ENCODE measurements at regions not wholly inside any gene's neighbourhood (a gene's known extent, or its start where the extent isn't known, plus 50 kb on each side); places are given as distances from the start of the nearest gene placed in this dataset.
A peak's percentile ranks its signal among the peaks of the same experiment; 100 is the strongest.

- peak in 1 of 2 donors; percentile 9 for TF ChIP-seq RAD21 (IDR thresholded peaks at IDR 0.05)
- TF ChIP-seq, protein P1, sequence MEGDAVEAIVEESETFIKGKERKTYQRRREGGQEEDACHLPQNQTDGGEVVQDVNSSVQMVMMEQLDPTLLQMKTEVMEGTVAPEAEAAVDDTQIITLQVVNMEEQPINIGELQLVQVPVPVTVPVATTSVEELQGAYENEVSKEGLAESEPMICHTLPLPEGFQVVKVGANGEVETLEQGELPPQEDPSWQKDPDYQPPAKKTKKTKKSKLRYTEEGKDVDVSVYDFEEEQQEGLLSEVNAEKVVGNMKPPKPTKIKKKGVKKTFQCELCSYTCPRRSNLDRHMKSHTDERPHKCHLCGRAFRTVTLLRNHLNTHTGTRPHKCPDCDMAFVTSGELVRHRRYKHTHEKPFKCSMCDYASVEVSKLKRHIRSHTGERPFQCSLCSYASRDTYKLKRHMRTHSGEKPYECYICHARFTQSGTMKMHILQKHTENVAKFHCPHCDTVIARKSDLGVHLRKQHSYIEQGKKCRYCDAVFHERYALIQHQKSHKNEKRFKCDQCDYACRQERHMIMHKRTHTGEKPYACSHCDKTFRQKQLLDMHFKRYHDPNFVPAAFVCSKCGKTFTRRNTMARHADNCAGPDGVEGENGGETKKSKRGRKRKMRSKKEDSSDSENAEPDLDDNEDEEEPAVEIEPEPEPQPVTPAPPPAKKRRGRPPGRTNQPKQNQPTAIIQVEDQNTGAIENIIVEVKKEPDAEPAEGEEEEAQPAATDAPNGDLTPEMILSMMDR (IDR thresholded peaks at IDR 0.05; ENCODE audit: low read depth, low read length, missing input control): no peak
- TF ChIP-seq, protein P2, sequence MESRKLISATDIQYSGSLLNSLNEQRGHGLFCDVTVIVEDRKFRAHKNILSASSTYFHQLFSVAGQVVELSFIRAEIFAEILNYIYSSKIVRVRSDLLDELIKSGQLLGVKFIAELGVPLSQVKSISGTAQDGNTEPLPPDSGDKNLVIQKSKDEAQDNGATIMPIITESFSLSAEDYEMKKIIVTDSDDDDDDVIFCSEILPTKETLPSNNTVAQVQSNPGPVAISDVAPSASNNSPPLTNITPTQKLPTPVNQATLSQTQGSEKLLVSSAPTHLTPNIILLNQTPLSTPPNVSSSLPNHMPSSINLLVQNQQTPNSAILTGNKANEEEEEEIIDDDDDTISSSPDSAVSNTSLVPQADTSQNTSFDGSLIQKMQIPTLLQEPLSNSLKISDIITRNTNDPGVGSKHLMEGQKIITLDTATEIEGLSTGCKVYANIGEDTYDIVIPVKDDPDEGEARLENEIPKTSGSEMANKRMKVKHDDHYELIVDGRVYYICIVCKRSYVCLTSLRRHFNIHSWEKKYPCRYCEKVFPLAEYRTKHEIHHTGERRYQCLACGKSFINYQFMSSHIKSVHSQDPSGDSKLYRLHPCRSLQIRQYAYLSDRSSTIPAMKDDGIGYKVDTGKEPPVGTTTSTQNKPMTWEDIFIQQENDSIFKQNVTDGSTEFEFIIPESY (IDR thresholded peaks at IDR 0.05): peak; percentile 27
Observed at GRCh38 chr12:13559318-13559978, 362.9 kb downstream of the EMP1 start (continued).

GRCh38 chr12:13552830-13553229, 356.3 kb downstream of the EMP1 start:
- Histone ChIP-seq H3K9me3 (ENCODE audit: control insufficient read depth in 4 of 4, low read length in 3 of 4) (no peaks in the 10 kb centered on the region), H3K36me3 (ENCODE audit: control insufficient read depth in 4 of 4, insufficient read depth in 3 of 4, low read depth in 1 of 4, low read length in 3 of 4) (no peaks in the 10 kb centered on the region), H3K9ac (ENCODE audit: low read depth in 1 of 2, low read length in 2 of 2) (no peak overlapping the region), H3K27me3 (ENCODE audit: control insufficient read depth in 4 of 4, insufficient read depth in 4 of 4, low read length in 3 of 4) (no peaks in the 10 kb centered on the region), H3K4me3 (ENCODE audit: low read depth in 1 of 3, low read length in 3 of 3) (no peak overlapping the region), H3K27ac (ENCODE audit: low read depth in 1 of 2, low read length in 2 of 2) (no peak overlapping the region), H3K4me1 (ENCODE audit: control insufficient read depth in 4 of 4, insufficient read depth in 4 of 4, low read length in 3 of 4) (no peaks in the 10 kb centered on the region)
- DNase-seq (ENCODE audit: low spot score): no peak
- WGBS: 85% methylated on average over 4 of the region's 4 CpGs
- TF ChIP-seq RAD21 (IDR thresholded peaks at IDR 0.05) (no peak), HNF4G (IDR thresholded peaks at IDR 0.05) (no peak), EGR1 (IDR thresholded peaks at IDR 0.05; ENCODE audit: low read depth in 2 of 2) (no peak), FOXA2 (IDR thresholded peaks at IDR 0.05) (no peak), GABPA (IDR thresholded peaks at IDR 0.05 in 1 of 2, conservative IDR thresholded peaks at IDR 0.05 in 1 of 2) (no peak), TAF1 (conservative IDR thresholded peaks at IDR 0.05) (no peak), ATF3 (IDR thresholded peaks at IDR 0.05) (no peak), NR2F2 (IDR thresholded peaks at IDR 0.05) (no peak), SP1 (IDR thresholded peaks at IDR 0.05) (no peak), YY1 (IDR thresholded peaks at IDR 0.05) (no peak), HNF4A (conservative IDR thresholded peaks at IDR 0.05) (no peak)
- TF ChIP-seq, protein P2 (IDR thresholded peaks at IDR 0.05): no peak

DNA sequence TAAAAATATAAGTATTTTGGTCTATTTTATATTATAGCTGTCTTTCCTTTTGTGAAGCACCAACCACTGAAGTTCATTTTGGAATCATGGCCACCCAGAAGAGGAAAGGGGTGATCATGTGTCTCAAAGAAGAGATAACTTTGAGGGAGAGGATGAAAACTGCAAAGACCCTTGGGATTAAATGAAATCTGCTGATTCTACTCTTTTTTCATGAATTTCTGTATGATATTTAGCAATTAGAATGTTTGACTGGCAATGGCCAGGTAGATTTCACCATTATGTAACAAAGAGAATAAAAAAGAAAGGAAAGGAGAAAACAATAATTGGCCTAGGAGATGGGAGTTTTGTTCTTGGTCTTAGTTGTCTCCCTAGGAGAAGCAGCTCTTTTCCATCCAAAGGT, 350.8 kb downstream of the EMP1 start:
- H3K27ac ChIP-seq (ENCODE audit: low read depth in 1 of 2, low read length in 2 of 2): no peak overlapping the region
- no peaks in the 10 kb centered on the region for H3K4me1 ChIP-seq (ENCODE audit: control insufficient read depth in 4 of 4, insufficient read depth in 4 of 4, low read length in 3 of 4)
- TF ChIP-seq, protein P3, sequence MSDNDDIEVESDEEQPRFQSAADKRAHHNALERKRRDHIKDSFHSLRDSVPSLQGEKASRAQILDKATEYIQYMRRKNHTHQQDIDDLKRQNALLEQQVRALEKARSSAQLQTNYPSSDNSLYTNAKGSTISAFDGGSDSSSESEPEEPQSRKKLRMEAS (IDR thresholded peaks at IDR 0.05): no peak
- TF ChIP-seq, protein P1 (IDR thresholded peaks at IDR 0.05; ENCODE audit: low read depth, low read length, missing input control): no peak
- TF ChIP-seq NR2F2 (IDR thresholded peaks at IDR 0.05): no peak
- H3K36me3 ChIP-seq (ENCODE audit: control insufficient read depth in 4 of 4, insufficient read depth in 3 of 4, low read depth in 1 of 4, low read length in 3 of 4): no peaks in the 10 kb centered on the region
- no peak overlapping the region for H3K4me3 ChIP-seq (ENCODE audit: low read depth in 1 of 3, low read length in 3 of 3)
- no peaks in the 10 kb centered on the region for H3K27me3 ChIP-seq (ENCODE audit: control insufficient read depth in 4 of 4, insufficient read depth in 4 of 4, low read length in 3 of 4)
- no peak for DNase-seq (ENCODE audit: low spot score)
- no peaks in the 10 kb centered on the region for H3K9me3 ChIP-seq (ENCODE audit: control insufficient read depth in 4 of 4, low read length in 3 of 4)
- H3K9ac ChIP-seq (ENCODE audit: low read depth in 1 of 2, low read length in 2 of 2): no peak overlapping the region

All from liver (tissue), 8 donors.